ENCODE measurements at regions not wholly inside any gene's neighbourhood (a gene's known extent, or its start where the extent isn't known, plus 50 kb on each side); places are given as distances from the start of the nearest gene placed in this dataset.

GRCh38 chr2:129849559-129850160 lies 129.8 kb upstream of the RAB6C start:
- TF ChIP-seq, protein P1, sequence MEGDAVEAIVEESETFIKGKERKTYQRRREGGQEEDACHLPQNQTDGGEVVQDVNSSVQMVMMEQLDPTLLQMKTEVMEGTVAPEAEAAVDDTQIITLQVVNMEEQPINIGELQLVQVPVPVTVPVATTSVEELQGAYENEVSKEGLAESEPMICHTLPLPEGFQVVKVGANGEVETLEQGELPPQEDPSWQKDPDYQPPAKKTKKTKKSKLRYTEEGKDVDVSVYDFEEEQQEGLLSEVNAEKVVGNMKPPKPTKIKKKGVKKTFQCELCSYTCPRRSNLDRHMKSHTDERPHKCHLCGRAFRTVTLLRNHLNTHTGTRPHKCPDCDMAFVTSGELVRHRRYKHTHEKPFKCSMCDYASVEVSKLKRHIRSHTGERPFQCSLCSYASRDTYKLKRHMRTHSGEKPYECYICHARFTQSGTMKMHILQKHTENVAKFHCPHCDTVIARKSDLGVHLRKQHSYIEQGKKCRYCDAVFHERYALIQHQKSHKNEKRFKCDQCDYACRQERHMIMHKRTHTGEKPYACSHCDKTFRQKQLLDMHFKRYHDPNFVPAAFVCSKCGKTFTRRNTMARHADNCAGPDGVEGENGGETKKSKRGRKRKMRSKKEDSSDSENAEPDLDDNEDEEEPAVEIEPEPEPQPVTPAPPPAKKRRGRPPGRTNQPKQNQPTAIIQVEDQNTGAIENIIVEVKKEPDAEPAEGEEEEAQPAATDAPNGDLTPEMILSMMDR (IDR thresholded peaks at IDR 0.05; ENCODE audit: low read depth, low read length), result peak; percentile 80
- no peak for TF ChIP-seq EZH2phosphoT487 (IDR thresholded peaks at IDR 0.05; ENCODE audit: low read depth)
